SK-MEL-5 (cell line): ENCODE measurements at regions not wholly inside any gene's neighbourhood (a gene's known extent, or its start where the extent isn't known, plus 50 kb on each side); places are given as distances from the start of the nearest gene placed in this dataset.

Experiments used
- DNase-seq: peaks from one replicate; pipeline ENCODE4 v3.0.0-alpha.2; 2016; ENCODE audit warnings: low read depth, low spot score
- in situ Hi-C: cut with HindIII; loops from 2 replicates; pipeline ENCODE4 v1.10.0; 2016; ENCODE audit warnings: low sequenced_read_pairs, high pct_unique_total_duplicates, low pct_unique_long_range_greater_than_20kb

DNA sequence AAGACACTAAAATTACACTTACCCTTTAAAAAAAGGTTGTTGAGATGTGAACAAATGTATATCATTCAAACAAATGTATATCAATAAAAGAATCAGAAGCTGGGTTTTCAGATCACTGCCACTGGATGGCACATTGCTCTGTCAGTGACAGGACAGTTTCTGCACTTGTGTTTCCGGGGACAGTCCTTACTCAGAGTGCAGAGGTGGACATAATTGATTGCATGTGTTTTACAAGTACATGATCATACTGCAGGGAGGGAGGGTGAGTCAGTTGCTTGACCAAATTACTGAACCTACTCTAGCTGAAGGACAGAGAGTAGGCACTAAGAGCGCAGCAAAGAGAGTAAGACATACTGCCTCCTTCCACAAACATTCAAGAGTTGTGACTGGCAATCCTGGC lies 302.3 kb downstream of the TENT5A start:
- DNase-seq: peak; percentile 44
- in situ Hi-C loops: no loop called here

DNA sequence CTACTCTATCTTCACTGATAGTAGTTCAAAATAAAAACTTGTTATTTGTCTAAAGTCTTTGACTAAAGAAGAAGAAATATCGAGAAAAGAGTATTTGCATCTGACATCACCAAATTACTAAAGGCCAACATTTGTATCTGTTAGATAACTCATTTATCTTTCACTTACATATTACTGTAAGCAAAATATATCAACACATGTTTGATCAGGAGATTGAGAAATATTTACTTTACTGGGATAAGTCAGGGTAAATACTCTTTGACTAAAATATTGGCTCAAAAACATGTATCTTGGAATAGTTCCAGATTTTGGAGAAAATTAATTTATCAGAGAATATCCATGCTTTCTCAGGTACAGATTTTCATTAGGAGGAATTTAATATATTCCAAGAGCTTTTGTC lies 306.0 kb downstream of the TENT5A start:
- DNase-seq: no peak
- in situ Hi-C loops: no loop called here

DNA sequence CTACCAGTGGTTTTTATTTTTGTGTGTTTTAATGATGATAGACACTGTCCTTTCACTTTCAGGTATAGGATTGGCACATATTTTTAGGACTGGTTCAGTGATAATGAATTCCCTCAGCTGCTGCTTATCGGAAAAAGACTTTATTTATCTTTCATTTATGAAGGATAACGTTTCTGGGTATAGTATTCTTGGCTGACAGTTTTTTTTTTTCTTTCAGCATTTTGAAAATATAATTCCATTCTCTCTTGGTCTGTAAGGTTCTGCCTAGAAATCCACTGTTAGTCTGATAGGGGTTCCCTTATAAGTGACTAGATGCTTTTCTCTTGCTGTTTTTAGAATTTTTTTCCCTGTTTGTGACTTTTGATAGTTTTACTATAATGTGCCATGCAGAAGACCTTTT lies 313.1 kb downstream of the TENT5A start:
- no peak for DNase-seq

DNA sequence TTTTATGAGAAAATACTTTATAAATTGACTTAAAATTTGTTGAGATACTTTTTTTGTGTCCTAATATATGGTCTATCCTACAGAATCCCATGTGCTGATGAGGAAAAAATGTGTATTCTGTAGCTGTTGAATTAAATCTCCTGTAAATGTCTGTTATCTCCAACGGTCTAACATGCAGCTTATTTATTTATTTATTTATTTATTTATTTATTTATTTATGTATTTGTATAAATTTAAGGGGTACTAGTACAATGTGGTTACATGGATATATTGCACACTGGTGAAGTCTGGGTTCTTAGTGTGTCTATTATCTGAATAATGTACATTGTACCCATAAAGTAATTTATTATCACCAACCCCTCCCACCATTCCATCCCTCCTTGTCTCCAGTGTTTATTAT lies 315.5 kb downstream of the TENT5A start:
- no peak for DNase-seq
- in situ Hi-C loops: no loop called here

More for the DNA sequence above, 313.1 kb downstream of the TENT5A start:
- in situ Hi-C loops: no loop called here

DNA sequence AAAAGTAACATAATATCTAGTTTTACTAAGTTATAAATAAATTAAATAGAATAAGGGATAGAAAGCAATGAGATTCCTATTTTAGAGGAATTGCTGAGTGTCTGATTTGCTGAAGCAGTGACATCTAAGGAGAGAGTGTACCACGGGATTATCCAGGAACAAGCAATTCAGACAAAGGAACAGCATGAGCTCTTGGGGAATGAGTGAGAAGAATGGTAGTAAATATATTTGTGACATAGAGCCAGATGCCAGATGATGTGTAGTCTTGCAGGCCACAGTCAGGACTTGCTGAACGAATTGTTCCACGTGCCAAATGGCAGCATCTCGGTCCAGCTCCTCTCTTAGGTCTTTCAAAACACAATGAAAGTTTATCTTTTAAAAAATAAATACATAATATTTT lies 339.2 kb downstream of the TENT5A start:
- in situ Hi-C loops: no loop called here
- DNase-seq: no peak

DNA sequence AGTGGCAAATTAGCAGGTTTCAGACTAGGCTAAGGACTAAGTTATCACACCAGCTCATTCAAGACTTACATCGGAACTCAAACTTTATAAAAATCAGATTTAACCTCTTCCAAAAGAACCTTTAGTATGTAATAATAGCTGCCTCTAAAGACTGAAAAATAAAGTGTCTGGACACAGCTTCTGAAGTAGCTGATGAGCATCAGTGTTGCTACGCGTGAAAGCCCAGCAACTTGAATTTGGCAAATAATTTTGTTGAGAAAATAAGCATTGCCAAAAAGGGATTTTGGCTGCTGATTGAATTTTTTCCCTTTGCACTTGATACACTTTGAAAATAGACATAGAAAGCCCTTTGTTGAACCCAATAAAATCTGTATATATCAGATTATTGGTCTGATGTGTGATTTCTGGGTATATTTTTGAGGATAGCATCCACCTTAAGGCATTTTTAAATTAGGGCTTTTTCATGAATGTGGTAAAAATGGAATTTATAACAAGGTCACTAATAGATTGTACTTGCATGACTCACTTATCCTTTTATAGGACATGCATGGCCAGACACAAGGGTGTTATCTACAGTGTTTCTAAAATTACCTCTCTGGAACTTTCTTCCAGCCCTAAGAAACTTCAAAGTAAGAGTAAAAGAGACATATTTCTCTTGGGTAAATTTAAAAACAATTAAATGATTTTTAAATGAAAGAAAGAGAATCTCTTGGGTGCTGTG lies 350.4 kb downstream of the TENT5A start:
- in situ Hi-C loops: no loop called here
- DNase-seq: no peak

DNA sequence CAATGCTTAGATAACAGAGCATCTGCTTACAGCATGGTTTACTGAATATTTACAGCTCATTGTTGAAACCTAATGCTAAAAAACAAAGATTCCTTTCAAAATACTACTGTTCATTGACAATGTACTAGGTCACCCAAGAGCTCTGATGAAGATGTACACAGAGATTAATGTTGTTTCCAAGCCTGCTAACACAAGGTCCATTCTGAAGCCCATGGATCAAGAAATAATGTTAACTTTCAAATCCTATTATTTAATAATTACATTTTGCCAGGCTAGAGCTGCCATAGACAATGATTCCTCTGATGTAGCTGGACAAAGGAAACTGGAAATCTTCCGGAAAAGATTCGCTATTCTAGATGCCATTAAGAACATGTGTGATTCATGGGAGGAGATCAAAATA lies 355.6 kb downstream of the TENT5A start:
- peak; percentile 56 for DNase-seq
- in situ Hi-C loops: no loop called here

DNA sequence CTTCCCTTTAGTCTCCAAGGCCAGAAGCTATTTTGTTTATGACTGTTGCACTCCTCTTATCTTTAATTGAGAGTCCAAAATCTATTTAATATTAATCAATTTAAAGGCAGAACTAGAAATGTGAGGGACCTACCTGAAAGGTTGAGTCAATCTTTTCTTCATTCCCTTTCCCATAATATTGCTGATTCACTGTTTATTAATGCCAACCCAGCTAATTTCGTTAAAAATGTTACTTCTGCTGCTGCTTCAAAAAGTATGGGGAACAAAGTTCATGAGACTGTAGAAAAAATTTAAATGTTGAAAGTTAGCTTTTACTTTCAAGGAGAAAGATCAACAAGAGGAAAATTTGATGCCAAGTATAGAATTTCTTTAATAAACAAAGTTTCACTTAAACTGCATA lies 365.3 kb downstream of the TENT5A start:
- in situ Hi-C loops: no loop called here
- no peak for DNase-seq

DNA sequence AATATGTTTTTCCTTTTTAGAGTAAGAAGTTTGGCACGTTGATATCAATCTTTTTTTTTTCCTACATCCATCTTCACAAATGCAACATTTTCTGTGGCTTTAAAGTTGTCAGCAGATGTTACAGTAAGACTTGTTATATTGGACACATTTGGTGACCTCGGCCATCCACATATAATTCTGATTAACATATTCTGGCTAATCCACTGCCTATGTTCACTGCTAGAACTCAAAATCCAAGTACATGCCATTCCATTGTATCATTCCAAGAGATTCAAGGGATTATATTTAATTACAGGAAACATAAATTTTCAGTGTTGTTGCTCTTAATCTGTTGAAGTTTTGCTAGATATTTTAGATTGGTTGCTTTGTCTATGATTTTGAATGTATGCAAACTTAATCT lies 367.6 kb downstream of the TENT5A start:
- DNase-seq: no peak
- in situ Hi-C loops: no loop called here

DNA sequence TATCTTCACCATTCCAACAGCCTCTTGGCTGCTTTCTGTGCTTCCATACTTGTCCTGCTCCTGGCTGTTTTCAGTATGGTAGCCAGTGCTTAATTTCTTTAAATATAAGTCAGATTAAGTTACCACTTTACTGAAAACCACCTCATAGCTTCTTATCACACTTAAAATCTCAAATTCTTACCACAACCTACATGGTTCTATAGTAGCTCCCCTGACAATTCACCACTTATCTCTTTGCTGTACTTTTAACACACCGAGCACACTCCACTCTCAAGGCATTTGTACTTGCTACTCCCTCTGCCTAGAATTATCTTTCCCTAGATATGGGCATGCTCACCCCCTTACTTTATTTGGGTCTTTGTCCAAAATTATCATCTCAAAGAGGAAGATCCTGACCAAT lies 369.0 kb downstream of the TENT5A start:
- in situ Hi-C loops: no loop called here
- DNase-seq: no peak

DNA sequence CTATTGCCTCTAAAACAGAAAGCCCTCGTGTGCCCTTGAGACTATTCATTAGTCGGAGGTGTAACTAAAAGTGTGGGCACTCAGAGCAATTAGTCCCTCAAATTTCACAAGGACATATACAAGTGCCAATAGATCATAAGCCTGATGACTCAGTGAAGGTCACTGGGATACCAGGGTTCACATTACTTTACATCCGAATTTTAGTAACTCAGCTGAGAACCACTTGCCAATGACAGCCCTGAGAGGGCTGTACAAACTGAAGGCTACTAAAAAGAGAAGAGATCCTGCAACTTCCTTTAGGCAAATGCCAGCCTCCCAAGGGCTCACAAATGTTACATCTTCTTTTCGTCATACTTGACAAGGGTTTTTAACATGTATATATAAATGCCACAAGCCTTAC lies 369.6 kb downstream of the TENT5A start:
- in situ Hi-C loops: no loop called here
- DNase-seq: no peak

DNA sequence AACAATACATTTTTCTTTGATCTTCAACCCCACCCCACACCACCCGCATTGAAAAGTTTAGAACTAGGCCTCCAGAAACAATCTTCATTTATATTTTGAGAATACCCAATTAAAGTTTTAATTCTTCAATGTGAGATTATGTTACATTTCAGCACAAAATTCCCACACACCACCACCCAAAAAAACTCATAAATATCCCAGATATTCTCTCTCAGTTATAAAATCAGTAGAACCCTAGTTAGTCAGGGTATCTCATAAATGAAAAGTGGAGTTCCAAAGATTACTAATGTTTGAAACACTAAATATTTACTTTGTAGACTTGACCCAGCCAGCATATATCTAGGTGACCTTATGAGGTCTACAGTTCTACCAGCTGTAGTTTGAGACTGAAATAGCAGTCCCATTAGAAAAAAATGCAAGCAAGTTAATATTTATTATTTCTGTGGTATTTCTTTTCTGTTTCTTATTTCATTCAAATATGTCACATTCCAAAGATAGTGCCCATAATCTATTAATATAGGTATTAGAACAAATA lies 371.0 kb downstream of the TENT5A start:
- no peak for DNase-seq
- in situ Hi-C loops: no loop called here

DNA sequence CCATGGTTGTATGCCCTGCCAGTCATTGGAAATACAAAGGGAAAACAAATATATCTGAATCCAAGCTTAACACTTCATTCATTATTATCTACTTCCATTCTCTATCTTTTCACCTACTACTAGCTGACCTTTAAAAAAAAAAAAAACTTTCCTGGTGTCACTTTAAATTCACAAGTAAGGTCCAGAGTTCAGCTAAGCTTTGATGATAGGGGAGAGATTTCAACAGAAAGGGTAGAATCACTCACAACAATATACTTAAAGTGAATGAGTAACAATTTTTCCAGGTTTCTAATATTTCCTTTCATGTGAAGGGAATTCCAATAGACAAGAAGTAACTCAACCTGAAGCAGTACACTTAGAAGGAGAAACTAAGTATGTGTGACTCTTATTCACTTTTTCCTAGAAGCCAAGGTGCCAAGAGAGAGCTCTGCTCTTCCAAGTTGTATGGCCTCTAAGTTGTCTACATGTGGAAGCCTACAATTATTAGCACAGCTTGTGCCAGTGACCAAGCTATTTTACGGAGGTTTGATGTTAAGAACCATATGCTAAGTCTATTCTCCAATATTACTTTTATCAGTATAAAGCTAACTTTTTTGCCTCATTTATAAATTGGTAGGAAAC lies 371.7 kb downstream of the TENT5A start:
- DNase-seq: no peak
- in situ Hi-C loops: no loop called here

DNA sequence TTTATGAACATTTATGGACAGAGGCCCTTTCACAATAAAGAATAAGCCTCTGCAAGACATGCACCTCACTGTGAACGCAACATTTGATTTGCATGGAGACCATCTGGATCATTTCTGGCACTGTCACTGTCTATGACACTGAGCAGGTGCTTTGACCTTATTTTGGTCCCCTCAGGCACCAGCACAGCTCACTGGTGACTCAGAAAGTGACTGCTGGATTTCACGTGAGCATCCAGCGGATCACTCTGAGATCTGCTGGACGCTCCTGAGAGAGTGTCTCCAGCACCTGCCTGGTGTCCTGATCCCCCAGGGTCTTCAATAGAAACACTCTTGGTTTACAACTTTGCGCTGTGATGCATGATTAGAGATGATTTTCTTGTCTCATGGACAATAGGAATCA lies 375.7 kb downstream of the TENT5A start:
- no peak for DNase-seq
- in situ Hi-C loops: no loop called here

DNA sequence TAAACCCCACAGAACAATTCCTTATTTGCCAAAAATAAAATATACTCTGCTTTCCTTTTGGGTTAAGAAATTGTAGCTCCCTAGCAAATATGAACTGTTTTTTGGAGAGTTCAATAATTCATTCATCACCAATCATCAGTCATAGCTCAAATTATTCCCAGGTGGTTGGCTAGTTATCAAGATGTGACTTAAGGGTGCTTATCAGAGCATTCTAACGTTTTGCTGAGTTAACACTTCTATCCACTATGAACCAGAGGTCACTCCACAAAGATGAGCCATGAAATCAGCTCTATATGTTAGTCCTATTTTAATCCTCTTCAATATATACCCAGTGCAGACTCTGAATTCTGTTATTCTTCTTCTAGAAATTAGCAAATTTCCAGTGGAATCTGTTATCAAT lies 379.1 kb downstream of the TENT5A start:
- DNase-seq: no peak
- in situ Hi-C loops: no loop called here

DNA sequence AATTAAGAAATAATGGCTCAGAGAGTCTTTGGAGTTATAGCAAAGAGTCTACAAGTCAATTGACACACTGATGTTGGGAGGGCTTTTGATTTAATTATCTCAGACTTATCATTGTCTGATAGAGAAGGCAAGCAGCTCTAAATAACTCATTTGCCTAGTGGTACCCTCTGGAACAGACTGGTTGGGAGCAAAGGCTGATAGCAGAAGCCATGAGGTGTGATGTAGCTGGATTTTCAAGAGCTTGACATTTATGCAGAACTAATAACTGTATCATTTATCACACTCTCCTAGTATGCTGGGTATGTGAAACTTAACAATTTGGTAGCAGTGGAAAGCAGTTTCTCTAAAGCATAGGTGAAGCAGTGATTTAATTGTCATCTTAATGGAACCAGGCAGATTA lies 380.6 kb downstream of the TENT5A start:
- no peak for DNase-seq
- in situ Hi-C loops: no loop called here

DNA sequence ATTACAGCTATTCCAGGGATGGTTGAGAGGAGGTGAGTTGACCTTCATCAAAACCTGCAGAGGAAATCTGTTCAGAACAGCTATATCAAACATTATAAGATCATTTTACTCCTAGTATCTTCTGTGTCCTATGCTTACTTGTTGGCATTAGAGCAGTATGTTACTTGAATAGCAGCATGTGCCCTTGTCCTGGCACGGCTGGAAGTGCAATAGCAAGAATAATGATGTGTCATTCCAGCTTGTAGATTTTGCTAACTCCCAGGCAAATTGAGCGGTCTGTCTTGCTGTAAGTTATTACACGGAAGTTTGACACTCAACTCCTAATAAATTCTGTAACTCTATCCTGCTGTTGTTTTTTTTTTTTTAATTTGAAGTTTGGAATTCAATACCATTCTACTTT lies 385.5 kb downstream of the TENT5A start:
- in situ Hi-C loops: no loop called here
- DNase-seq: no peak

DNA sequence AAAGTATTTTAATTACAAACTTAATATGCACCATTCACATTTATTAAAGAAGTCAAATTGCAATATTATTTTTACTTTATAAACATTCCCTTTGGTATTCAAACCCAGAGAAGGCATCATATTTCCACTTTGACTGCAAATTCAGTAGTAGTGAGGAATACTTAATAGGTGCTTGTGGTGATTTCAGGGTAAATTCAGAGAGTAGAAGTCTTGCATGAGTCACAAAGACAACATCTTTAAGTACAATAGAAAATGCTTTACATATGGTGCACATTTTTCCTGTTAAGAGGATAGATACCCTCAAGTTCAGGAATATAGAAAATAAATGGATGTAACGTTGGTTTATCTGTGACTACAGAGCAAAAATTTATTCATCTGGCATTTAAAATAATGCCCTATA lies 390.2 kb downstream of the TENT5A start:
- in situ Hi-C loops: no loop called here
- DNase-seq: no peak

DNA sequence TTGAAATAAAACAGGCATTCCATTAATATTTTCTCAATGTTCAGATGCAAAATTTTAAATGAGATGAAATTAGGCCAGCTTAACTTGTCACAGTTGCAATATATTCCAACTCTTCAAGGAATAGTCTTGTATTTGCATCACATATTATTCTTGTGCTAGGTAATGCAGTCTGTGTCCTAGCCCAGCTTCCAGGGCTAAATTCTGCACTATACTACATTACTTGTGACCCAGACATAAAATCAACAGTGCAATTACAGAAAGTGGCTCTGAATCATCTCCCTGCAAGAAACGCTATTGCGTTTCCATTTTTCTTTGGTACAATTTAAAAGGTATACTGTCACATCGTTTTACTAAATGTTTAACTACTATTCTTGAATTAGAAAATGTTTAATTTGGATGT lies 399.2 kb downstream of the TENT5A start:
- DNase-seq: no peak
- in situ Hi-C loops: no loop called here
